ENCODE measurements at regions not wholly inside any gene's neighbourhood (a gene's known extent, or its start where the extent isn't known, plus 50 kb on each side); places are given as distances from the start of the nearest gene placed in this dataset.

- Histone ChIP-seq H3K36me3 (ENCODE audit: low read length) (no peaks in the 10 kb centered on the region), H3F3A (ENCODE audit: insufficient read depth) (no peaks in the 10 kb centered on the region), H3K79me2 (ENCODE audit: insufficient read depth, low read length) (no peaks in the 10 kb centered on the region), H3K27me3 (ENCODE audit: low read length) (no peaks in the 10 kb centered on the region), H3K27ac (ENCODE audit: low read depth, low read length) (no peak overlapping the region), H3K4me3 (ENCODE audit: insufficient read depth, low read length, poor library complexity, severe bottlenecking) (no peak overlapping the region), H3K9me3 (ENCODE audit: insufficient read depth, low read length) (no peaks in the 10 kb centered on the region), H4K20me1 (ENCODE audit: low read depth, low read length) (no peaks in the 10 kb centered on the region), H2AFZ (ENCODE audit: low read depth, low read length, severe bottlenecking) (no peak overlapping the region), H3K9ac (ENCODE audit: low read length) (no peak overlapping the region), H3K4me2 (ENCODE audit: low read depth, low read length, poor library complexity, severe bottlenecking) (no peak overlapping the region), H3K9me2 (replicated peaks; ENCODE audit: insufficient read depth, low read length) (no peaks in the 10 kb centered on the region)
- TF ChIP-seq CTCF (IDR thresholded peaks at IDR 0.05; ENCODE audit: insufficient read depth, low read length, poor library complexity, severe bottlenecking) (no peak), EZH2phosphoT487 (conservative IDR thresholded peaks at IDR 0.05; ENCODE audit: low read length) (no peak)
These were observed 68.3 kb downstream of the IGLL1 start for GRCh38 chr22:23511627-23512347.

GRCh38 chr22:23509571-23510302 is 70.4 kb downstream of the IGLL1 start:
- Histone ChIP-seq H4K20me1 (ENCODE audit: low read depth, low read length) (no peaks in the 10 kb centered on the region), H3K9me2 (replicated peaks; ENCODE audit: insufficient read depth, low read length) (no peaks in the 10 kb centered on the region), H3K4me3 (ENCODE audit: insufficient read depth, low read length, poor library complexity, severe bottlenecking) (no peak overlapping the region), H3K9ac (ENCODE audit: low read length) (no peak overlapping the region), H3K27me3 (ENCODE audit: low read length) (no peaks in the 10 kb centered on the region), H3K79me2 (ENCODE audit: insufficient read depth, low read length) (no peaks in the 10 kb centered on the region), H3K27ac (ENCODE audit: low read depth, low read length) (no peak overlapping the region), H3F3A (ENCODE audit: insufficient read depth) (no peaks in the 10 kb centered on the region), H2AFZ (ENCODE audit: low read depth, low read length, severe bottlenecking) (no peak overlapping the region), H3K36me3 (ENCODE audit: low read length) (no peaks in the 10 kb centered on the region), H3K9me3 (ENCODE audit: insufficient read depth, low read length) (no peaks in the 10 kb centered on the region), H3K4me2 (ENCODE audit: low read depth, low read length, poor library complexity, severe bottlenecking) (no peak overlapping the region)
- TF ChIP-seq EZH2phosphoT487 (conservative IDR thresholded peaks at IDR 0.05; ENCODE audit: low read length): no peak
- no peak for TF ChIP-seq CTCF (IDR thresholded peaks at IDR 0.05; ENCODE audit: insufficient read depth, low read length, poor library complexity, severe bottlenecking)

GRCh38 chr22:23504516-23504915 is 75.6 kb downstream of the IGLL1 start:
- no peaks in the 10 kb centered on the region for H3K79me2 ChIP-seq (ENCODE audit: insufficient read depth, low read length)
- no peaks in the 10 kb centered on the region for H3K36me3 ChIP-seq (ENCODE audit: low read length)
- no peaks in the 10 kb centered on the region for H3K27me3 ChIP-seq (ENCODE audit: low read length)
- H3K4me2 ChIP-seq (ENCODE audit: low read depth, low read length, poor library complexity, severe bottlenecking): no peak overlapping the region
- H4K20me1 ChIP-seq (ENCODE audit: low read depth, low read length): no peaks in the 10 kb centered on the region
- H3K9me3 ChIP-seq (ENCODE audit: insufficient read depth, low read length): no peaks in the 10 kb centered on the region
- no peak overlapping the region for H3K27ac ChIP-seq (ENCODE audit: low read depth, low read length)
- H2AFZ ChIP-seq (ENCODE audit: low read depth, low read length, severe bottlenecking): no peak overlapping the region
- H3F3A ChIP-seq (ENCODE audit: insufficient read depth): no peaks in the 10 kb centered on the region
- H3K9ac ChIP-seq (ENCODE audit: low read length): no peak overlapping the region
- TF ChIP-seq EZH2phosphoT487 (conservative IDR thresholded peaks at IDR 0.05; ENCODE audit: low read length) (no peak), CTCF (IDR thresholded peaks at IDR 0.05; ENCODE audit: insufficient read depth, low read length, poor library complexity, severe bottlenecking) (no peak)
- no peaks in the 10 kb centered on the region for H3K9me2 ChIP-seq (replicated peaks; ENCODE audit: insufficient read depth, low read length)
- H3K4me3 ChIP-seq (ENCODE audit: insufficient read depth, low read length, poor library complexity, severe bottlenecking): no peak overlapping the region
